Tibial artery (tissue), 4 donors: ENCODE measurements at regions not wholly inside any gene's neighbourhood (a gene's known extent, or its start where the extent isn't known, plus 50 kb on each side); places are given as distances from the start of the nearest gene placed in this dataset.
A peak's percentile ranks its signal among the peaks of the same experiment; 100 is the strongest.

Experiments
- DNase-seq, 2 donors: peaks; one replicate each; pipeline ENCODE4 v3.0.0-alpha.2; 2019
- H3K27ac ChIP-seq, 2 donors: fragments of 200-600 bp; sonication (generic) in 1 of 2; 1 replicate in 1 of 2; 2 replicates in 1 of 2; pipeline ENCODE4 v1.5.1; 2018 to 2019; ENCODE audit warnings: mild to moderate bottlenecking in 1 of 2
- H3K27me3 ChIP-seq, 2 donors: fragments of 200-600 bp; sonication (generic) in 1 of 2; one replicate each; pipeline versions ENCODE4 v1.5.1 to v1.6.0; 2016 to 2019
- H3K36me3 ChIP-seq, 3 donors: fragments of 200-600 bp; sonication (generic) in 2 of 3; one replicate each; pipeline ENCODE4 v1.5.1; 2016 to 2019; ENCODE audit warnings: mild to moderate bottlenecking in 2 of 3
- H3K4me1 ChIP-seq, 4 donors: fragments of 200-600 bp; sonication (generic) in 2 of 4; 1 replicate in 3 of 4; 2 replicates in 1 of 4; pipeline ENCODE4 v1.5.1; 2016 to 2019
- H3K4me3 ChIP-seq, 2 donors: fragments of 200-600 bp; sonication (generic) in 1 of 2; 1 replicate in 1 of 2; 2 replicates in 1 of 2; pipeline ENCODE4 v1.5.1; 2018 to 2019; ENCODE audit warnings: mild to moderate bottlenecking in 2 of 2
- H3K9me3 ChIP-seq, 3 donors: fragments of 200-600 bp; sonication (generic) in 1 of 3; one replicate each; pipeline ENCODE4 v1.5.1; 2016 to 2019
- CTCF ChIP-seq, 2 experiments: fragments of 200-600 bp in 1 of 2; fragments of 450-650 bp in 1 of 2; IDR thresholded peaks; one replicate each; pipeline ENCODE4 v1.5.1; 2017 to 2019; ENCODE audit warnings: antibody characterized with exemption in 2 of 2, mild to moderate bottlenecking in 1 of 2, moderate library complexity in 1 of 2
- intact Hi-C: fragments of 100-400 bp; cut with DNase I; formaldehyde crosslinking; loops from one replicate; pipeline ENCODE4 v1.15.0; 2023; ENCODE audit warnings: low total_unique reads

GRCh38 chr5:96120120-96120519, 158.5 kb upstream of the ELL2 start:
- TF ChIP-seq CTCF (IDR thresholded peaks at IDR 0.05): no peak

GRCh38 chr5:96117771-96118651, 156.4 kb upstream of the ELL2 start:
- H3K27me3 ChIP-seq: no peaks in the 10 kb centered on the region
- peaks cover 0 to 30% (median 12%) of the 10 kb centered on the region in 4 donors for H3K4me1 ChIP-seq
- H3K27ac ChIP-seq: no peak overlapping the region
- no peak for TF ChIP-seq CTCF (IDR thresholded peaks at IDR 0.05)
- no peak for DNase-seq
- no peaks in the 10 kb centered on the region for H3K9me3 ChIP-seq
- intact Hi-C loops: no loop called here
- H3K4me3 ChIP-seq: no peak overlapping the region
- no peaks in the 10 kb centered on the region for H3K36me3 ChIP-seq

More at GRCh38 chr5:96120120-96120519, 158.5 kb upstream of the ELL2 start:
- intact Hi-C loops: no loop called here
- Histone ChIP-seq H3K27ac (no peak overlapping the region), H3K36me3 (no peaks in the 10 kb centered on the region), H3K4me1 (peaks cover 0 to 23% (median 6%) of the 10 kb centered on the region in 4 donors), H3K4me3 (no peak overlapping the region), H3K27me3 (no peaks in the 10 kb centered on the region), H3K9me3 (no peaks in the 10 kb centered on the region)
- no peak for DNase-seq

GRCh38 chr5:96115147-96115807, 153.6 kb upstream of the ELL2 start:
- intact Hi-C loops: no loop called here
- H3K4me3 ChIP-seq: no peak overlapping the region
- no peaks in the 10 kb centered on the region for H3K9me3 ChIP-seq
- TF ChIP-seq CTCF (IDR thresholded peaks at IDR 0.05): no peak
- H3K27me3 ChIP-seq: no peaks in the 10 kb centered on the region
- no peak overlapping the region for H3K27ac ChIP-seq
- peaks cover 0 to 31% (median 12%) of the 10 kb centered on the region in 4 donors for H3K4me1 ChIP-seq
- H3K36me3 ChIP-seq: no peaks in the 10 kb centered on the region
- no peak for DNase-seq

- H3K4me3 ChIP-seq: no peak overlapping the region
- no peak for TF ChIP-seq CTCF (IDR thresholded peaks at IDR 0.05)
- no peaks in the 10 kb centered on the region for H3K27me3 ChIP-seq
- peak overlapping the region; percentile 26 to 30 for H3K27ac ChIP-seq
- intact Hi-C loops: no loop called here
- H3K4me1 ChIP-seq: peaks cover 0 to 31% (median 12%) of the 10 kb centered on the region in 4 donors
- DNase-seq: no peak
- no peaks in the 10 kb centered on the region for H3K36me3 ChIP-seq
- no peaks in the 10 kb centered on the region for H3K9me3 ChIP-seq
These were observed 153.1 kb upstream of the ELL2 start for GRCh38 chr5:96114736-96115135.

GRCh38 chr5:96113170-96113939, 151.7 kb upstream of the ELL2 start:
- Histone ChIP-seq H3K9me3 (no peaks in the 10 kb centered on the region), H3K4me3 (no peak overlapping the region), H3K27ac (peak overlapping the region; percentile 26 to 30), H3K36me3 (no peaks in the 10 kb centered on the region), H3K27me3 (no peaks in the 10 kb centered on the region), H3K4me1 (peaks cover 0 to 27% (median 12%) of the 10 kb centered on the region in 4 donors)
- intact Hi-C loops: no loop called here
- no peak for TF ChIP-seq CTCF (IDR thresholded peaks at IDR 0.05)
- peak in 1 of 2 donors; percentile 73 for DNase-seq
